WERI-Rb-1 (cell line): ENCODE measurements at regions not wholly inside any gene's neighbourhood (a gene's known extent, or its start where the extent isn't known, plus 50 kb on each side); places are given as distances from the start of the nearest gene placed in this dataset.

ENCODE experiments used
- DNase-seq: peaks from one replicate; pipeline ENCODE4 v3.0.0-alpha.2; 2020
- H3K27ac ChIP-seq: fragments of 250-450 bp; sonication (Bioruptor Pico); 2 replicates; pipeline ENCODE4 v1.5.1; 2020; ENCODE audit warnings: mild to moderate bottlenecking, moderate library complexity
- H3K27me3 ChIP-seq: fragments of 250-450 bp; sonication (Bioruptor Pico); 2 replicates; pipeline ENCODE4 v1.5.1; 2021; ENCODE audit warnings: mild to moderate bottlenecking, low read depth, moderate library complexity; ENCODE audit not compliant: insufficient read depth, severe bottlenecking
- H3K36me3 ChIP-seq: fragments of 250-450 bp; sonication (Bioruptor Pico); 2 replicates; pipeline ENCODE4 v1.5.1; 2020; ENCODE audit warnings: mild to moderate bottlenecking, moderate library complexity
- H3K4me3 ChIP-seq: 2 replicates; pipeline ENCODE4 v1.5.1; 2011; ENCODE audit warnings: low read depth, mild to moderate bottlenecking, control low read depth, low read length
- H3K9me3 ChIP-seq: fragments of 250-450 bp; sonication (Bioruptor Pico); 2 replicates; pipeline ENCODE4 v1.5.1; 2021; ENCODE audit warnings: mild to moderate bottlenecking, moderate library complexity; ENCODE audit not compliant: severe bottlenecking
- TF ChIP-seq, protein P1 (sequence below): IDR thresholded peaks from 2 replicates; pipeline ENCODE4 v1.5.1; 2011; ENCODE audit warnings: low read depth, mild to moderate bottlenecking, control low read depth, inconsistent platforms, low read length

DNA sequence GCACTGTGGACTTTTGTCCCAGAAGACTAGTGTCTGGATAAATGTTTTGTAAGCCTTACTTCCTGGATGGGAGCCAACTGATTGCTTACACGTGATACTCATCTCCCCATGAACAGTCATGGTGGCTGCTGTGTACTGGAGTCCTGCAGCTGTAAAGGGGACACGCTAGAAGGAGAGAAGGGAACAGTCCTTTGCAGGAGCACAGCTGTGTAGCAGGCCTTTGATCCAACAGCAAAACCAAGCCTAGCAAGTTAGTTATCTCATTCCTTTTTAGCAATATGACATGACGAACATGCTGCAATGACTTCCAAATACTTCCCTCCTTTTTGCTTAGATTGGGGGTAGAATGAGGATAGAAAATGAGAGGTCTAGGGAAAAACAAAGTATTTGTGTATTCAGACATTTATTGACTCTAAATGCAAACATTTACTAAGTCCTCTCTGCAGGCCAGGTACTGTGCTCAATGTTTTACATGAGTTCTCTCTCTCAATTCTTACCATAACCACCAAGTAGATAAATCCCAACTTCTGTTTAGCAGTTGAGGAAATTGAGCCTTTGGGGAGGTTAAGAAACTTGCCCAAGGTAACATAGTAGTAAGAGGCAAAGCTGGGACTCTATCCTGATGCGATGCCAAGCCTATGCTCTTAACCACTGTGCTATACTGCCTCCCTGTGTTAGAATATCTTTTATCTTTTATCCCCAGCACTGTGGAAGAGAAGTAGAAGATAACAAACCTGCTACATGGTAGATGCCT lies 55.4 kb upstream of the CD28 start:
- H3K4me3 ChIP-seq = no peak overlapping the region
- TF ChIP-seq, protein P1, sequence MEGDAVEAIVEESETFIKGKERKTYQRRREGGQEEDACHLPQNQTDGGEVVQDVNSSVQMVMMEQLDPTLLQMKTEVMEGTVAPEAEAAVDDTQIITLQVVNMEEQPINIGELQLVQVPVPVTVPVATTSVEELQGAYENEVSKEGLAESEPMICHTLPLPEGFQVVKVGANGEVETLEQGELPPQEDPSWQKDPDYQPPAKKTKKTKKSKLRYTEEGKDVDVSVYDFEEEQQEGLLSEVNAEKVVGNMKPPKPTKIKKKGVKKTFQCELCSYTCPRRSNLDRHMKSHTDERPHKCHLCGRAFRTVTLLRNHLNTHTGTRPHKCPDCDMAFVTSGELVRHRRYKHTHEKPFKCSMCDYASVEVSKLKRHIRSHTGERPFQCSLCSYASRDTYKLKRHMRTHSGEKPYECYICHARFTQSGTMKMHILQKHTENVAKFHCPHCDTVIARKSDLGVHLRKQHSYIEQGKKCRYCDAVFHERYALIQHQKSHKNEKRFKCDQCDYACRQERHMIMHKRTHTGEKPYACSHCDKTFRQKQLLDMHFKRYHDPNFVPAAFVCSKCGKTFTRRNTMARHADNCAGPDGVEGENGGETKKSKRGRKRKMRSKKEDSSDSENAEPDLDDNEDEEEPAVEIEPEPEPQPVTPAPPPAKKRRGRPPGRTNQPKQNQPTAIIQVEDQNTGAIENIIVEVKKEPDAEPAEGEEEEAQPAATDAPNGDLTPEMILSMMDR = peak; percentile 19; the same call in 1 of the 2 replicates
- no peaks in the 10 kb centered on the region for H3K36me3 ChIP-seq
- no peak for DNase-seq
- no peaks in the 10 kb centered on the region for H3K9me3 ChIP-seq
- no peak overlapping the region for H3K27ac ChIP-seq
- no peaks in the 10 kb centered on the region for H3K27me3 ChIP-seq

DNA sequence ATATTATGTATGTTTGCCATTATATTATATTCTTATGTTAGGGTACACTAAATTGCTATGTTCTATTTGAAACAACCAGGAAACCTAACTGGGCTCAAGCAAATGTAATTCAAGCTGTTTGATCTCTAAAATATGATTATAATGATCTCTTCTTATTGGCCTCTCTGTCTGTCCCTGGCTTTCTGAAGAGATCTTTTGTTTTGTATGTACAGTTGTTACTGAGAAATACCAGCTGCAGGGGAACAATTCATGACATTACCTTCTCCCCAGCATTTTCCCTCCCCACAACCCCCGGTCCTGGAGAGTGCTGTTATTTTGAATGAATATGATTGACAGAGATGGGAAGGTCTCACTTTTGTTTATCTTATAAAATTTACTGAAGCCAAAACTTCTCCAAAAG lies 54.8 kb upstream of the CD28 start:
- H3K27ac ChIP-seq = no peak overlapping the region

DNA sequence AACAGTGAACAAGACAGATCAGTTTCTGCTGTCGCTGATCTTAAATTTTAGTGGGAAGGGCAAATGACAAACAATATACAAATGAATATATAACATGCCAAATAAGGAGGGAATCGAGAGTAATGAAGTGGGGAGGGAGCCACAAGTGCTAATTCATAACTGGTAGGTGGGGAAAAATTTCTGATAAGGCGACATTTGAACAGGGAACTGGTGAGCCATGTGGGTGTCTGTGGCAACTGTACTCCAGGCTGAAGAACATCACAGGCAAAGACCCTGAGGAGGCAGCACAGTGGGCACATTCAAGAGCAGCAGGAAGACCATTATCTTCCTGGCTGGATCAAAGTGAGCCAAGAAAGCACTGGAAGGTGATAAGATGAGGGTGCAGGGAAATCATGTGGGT lies 51.6 kb upstream of the CD28 start:
- DNase-seq = no peak
- Histone ChIP-seq H3K4me3 (no peak overlapping the region), H3K27ac (no peak overlapping the region), H3K27me3 (no peaks in the 10 kb centered on the region), H3K9me3 (no peaks in the 10 kb centered on the region), H3K36me3 (no peaks in the 10 kb centered on the region)
- TF ChIP-seq, protein P1 = no peak

More for the DNA sequence above, 54.8 kb upstream of the CD28 start:
- no peak for DNase-seq
- H3K9me3 ChIP-seq = no peaks in the 10 kb centered on the region
- TF ChIP-seq, protein P1 = no peak
- H3K27me3 ChIP-seq = no peaks in the 10 kb centered on the region
- no peaks in the 10 kb centered on the region for H3K36me3 ChIP-seq
- H3K4me3 ChIP-seq = no peak overlapping the region

DNA sequence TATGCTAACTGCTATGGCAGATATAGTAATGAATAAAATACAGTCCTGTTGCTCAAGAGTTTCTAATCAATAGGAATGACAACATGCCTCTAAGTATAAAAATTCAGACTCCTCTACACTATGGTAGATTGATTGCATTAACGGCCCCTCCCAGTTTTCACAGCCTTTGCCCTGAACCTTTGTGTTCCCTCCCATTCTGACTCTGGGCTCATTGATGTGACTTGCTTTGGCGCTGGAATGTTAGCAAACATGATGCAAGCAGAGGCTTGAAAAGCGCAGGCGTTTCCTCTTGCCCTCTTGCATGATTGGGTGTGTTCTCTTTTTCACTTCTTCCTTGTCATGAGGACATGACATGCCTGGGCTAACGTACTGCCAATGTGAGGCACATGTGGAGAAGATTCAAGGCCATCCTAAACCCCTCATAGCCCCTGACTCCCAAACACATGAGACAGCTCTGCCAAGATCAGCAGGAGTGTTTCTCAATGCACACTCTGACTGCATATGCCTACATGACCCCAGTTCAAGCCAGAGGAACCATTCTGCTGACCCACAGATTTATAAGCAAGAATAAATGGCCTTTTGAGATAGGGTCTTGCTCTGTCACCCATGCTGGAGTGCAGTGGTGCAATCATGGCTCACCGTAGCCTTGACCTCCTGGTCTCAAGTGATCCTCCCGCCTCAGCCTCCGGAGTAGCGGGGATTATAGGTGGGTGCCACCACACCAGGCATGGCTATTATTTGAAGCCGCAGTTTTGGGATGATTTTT lies 49.7 kb upstream of the CD28 start:
- H3K27me3 ChIP-seq = no peaks in the 10 kb centered on the region
- H3K4me3 ChIP-seq = no peak overlapping the region
- no peaks in the 10 kb centered on the region for H3K9me3 ChIP-seq
- TF ChIP-seq, protein P1 = no peak
- DNase-seq = no peak
- H3K36me3 ChIP-seq = no peaks in the 10 kb centered on the region
- H3K27ac ChIP-seq = no peak overlapping the region
